GM13976 (cell line): ENCODE measurements at regions not wholly inside any gene's neighbourhood (a gene's known extent, or its start where the extent isn't known, plus 50 kb on each side); places are given as distances from the start of the nearest gene placed in this dataset.
A peak's percentile ranks its signal among the peaks of the same experiment; 100 is the strongest.

Experiments used
- DNase-seq: peaks from one replicate; pipeline ENCODE4 v3.0.0; 2012; ENCODE audit warnings: low spot score
- CTCF ChIP-seq: IDR thresholded peaks from 2 replicates; pipeline ENCODE4 v1.5.1; 2012; ENCODE audit warnings: borderline replicate concordance, mild to moderate bottlenecking; ENCODE audit not compliant: insufficient read depth; ENCODE audit errors: extremely low read depth, missing control alignments, control extremely low read depth
- in situ Hi-C: fragments of 300-500 bp; cut with MboI; formaldehyde crosslinking; loops from one replicate; pipeline ENCODE4 v1.12.0; 2022; ENCODE audit warnings: low sequenced_read_pairs, mixed read lengths, inconsistent platforms; ENCODE audit not compliant: unreplicated experiment

GRCh38 chr18:72160510-72161445 is 383.4 kb downstream of the CBLN2 start:
- in situ Hi-C loops, result no loop called here
- peak; percentile 4 for DNase-seq
- TF ChIP-seq CTCF, result no peak

GRCh38 chr18:72155327-72155726 is 388.8 kb downstream of the CBLN2 start:
- DNase-seq, result no peak
- in situ Hi-C loops, result no loop called here
- TF ChIP-seq CTCF, result no peak

- TF ChIP-seq CTCF, result no peak
- DNase-seq, result no peak
- in situ Hi-C loops, result no loop called here
These were observed 389.2 kb downstream of the CBLN2 start for GRCh38 chr18:72154926-72155325.

- in situ Hi-C loops, result no loop called here
- no peak for DNase-seq
- TF ChIP-seq CTCF, result no peak
These were observed 391.2 kb downstream of the CBLN2 start for GRCh38 chr18:72152935-72153334.

- DNase-seq, result no peak
- TF ChIP-seq CTCF, result no peak
- in situ Hi-C loops, result no loop called here
These were observed 396.3 kb downstream of the CBLN2 start for GRCh38 chr18:72147830-72148229.

GRCh38 chr18:72140007-72140406 is 404.1 kb downstream of the CBLN2 start:
- DNase-seq, result no peak
- TF ChIP-seq CTCF, result no peak
- in situ Hi-C loops, result no loop called here

- DNase-seq, result no peak
- no peak for TF ChIP-seq CTCF
- in situ Hi-C loops, result no loop called here
These were observed 415.5 kb downstream of the CBLN2 start for GRCh38 chr18:72128649-72129048.
